Astrocyte of the spinal cord (primary cell): ENCODE measurements at regions not wholly inside any gene's neighbourhood (a gene's known extent, or its start where the extent isn't known, plus 50 kb on each side); places are given as distances from the start of the nearest gene placed in this dataset.

Experiments used
- DNase-seq: peaks from one replicate; pipeline ENCODE4 v3.0.0; 2011; ENCODE audit warnings: low read depth, low spot score
- H3K4me3 ChIP-seq: 2 replicates; pipeline ENCODE4 v1.5.1; 2011; ENCODE audit warnings: low read depth, mild to moderate bottlenecking, low read length, moderate library complexity
- in situ Hi-C: cut with HindIII; loops from 2 replicates; pipeline ENCODE4 v1.10.0; 2017; ENCODE audit warnings: low sequenced_read_pairs
- TF ChIP-seq, protein P1 (sequence below): IDR thresholded peaks from 2 replicates; pipeline ENCODE4 v1.5.1; 2012; ENCODE audit warnings: low read depth, mild to moderate bottlenecking, low read length, inconsistent platforms

DNA sequence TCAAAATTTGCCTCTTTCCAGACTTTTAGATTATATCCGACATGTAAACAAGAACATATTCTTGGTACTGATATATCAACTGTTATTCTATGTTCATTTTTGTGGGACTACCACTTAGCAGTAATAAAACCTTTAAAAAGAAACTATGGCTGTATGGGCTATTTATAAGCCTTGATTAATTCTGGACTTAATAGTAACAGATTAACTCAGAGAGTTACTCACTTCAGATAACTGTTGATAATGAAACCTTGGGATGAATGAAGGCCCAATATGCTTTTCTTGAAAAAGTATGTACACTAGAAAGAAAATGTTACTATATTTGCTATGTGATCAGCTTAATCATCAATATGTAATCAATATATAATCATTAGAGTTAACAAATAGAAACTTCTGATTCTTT, 595.9 kb upstream of the BOD1L1 start:
- in situ Hi-C loops, result no loop called here
- DNase-seq, result no peak
- H3K4me3 ChIP-seq, result no peak overlapping the region
- TF ChIP-seq, protein P1, sequence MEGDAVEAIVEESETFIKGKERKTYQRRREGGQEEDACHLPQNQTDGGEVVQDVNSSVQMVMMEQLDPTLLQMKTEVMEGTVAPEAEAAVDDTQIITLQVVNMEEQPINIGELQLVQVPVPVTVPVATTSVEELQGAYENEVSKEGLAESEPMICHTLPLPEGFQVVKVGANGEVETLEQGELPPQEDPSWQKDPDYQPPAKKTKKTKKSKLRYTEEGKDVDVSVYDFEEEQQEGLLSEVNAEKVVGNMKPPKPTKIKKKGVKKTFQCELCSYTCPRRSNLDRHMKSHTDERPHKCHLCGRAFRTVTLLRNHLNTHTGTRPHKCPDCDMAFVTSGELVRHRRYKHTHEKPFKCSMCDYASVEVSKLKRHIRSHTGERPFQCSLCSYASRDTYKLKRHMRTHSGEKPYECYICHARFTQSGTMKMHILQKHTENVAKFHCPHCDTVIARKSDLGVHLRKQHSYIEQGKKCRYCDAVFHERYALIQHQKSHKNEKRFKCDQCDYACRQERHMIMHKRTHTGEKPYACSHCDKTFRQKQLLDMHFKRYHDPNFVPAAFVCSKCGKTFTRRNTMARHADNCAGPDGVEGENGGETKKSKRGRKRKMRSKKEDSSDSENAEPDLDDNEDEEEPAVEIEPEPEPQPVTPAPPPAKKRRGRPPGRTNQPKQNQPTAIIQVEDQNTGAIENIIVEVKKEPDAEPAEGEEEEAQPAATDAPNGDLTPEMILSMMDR, result no peak

DNA sequence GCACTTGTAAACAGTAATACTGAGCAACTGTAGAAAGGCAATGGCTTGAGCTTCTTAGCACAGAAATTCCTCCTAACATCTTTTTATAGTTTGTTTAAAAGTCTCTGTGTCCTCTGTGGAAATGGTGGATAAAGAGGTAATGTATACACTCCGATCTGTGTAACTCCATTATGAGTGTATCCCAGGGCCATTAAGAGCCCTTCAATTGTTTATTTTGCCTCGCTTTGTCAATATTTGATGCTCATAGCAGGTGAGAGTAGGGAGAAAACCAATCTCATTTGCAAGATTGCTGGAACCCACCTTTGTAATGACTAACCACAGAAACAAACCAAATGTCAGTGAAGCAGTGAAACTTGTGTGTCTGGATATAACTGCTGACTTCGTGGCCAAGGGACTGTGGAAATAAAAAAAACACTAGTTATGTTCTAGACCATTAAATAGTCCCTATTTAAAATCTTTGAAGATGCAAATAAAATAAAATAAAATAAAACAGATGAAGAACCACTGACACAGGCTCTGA, 598.2 kb upstream of the BOD1L1 start:
- in situ Hi-C loops, result no loop called here
- H3K4me3 ChIP-seq, result no peak overlapping the region
- TF ChIP-seq, protein P1, result no peak
- DNase-seq, result no peak

DNA sequence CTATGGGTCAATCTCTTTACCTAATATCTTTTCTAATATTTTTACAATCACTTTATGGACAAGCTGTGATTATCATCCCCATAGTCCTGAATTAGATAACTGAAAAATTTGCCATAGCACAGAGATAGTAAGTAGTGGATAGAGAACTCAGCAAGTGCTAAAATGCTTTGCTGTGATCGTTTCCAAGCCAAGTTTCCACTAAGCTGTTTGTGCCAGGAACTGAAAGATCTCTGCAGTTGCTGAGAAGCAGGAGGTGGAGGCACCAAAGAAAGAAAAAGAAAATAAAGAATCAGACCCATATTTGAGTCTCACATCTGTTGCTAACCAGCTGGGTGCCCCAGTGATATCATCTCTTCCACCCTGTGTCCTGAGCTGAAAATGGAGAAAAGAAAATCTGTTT, 605.6 kb upstream of the BOD1L1 start:
- TF ChIP-seq, protein P1, result no peak
- DNase-seq, result peak; percentile 23
- H3K4me3 ChIP-seq, result no peak overlapping the region
- in situ Hi-C loops, result no loop called here

DNA sequence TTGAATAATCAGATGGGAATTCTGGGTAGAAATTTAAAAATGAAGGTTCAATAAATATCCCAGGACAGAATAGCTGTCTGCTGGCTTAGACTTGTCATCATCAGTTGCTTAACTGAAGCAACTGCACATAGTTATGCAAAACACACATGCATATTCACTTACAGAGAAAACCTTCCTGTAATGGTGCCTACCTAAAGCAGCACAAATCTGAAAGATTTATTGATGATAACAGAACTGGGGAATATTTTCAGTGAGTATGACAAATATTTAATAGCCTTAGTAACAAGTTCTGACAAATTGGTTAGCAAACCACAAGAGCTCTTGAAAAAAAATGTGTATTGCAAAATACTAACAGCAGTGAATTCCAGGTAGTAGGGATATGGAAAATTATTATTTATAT, 606.8 kb upstream of the BOD1L1 start:
- no peak overlapping the region for H3K4me3 ChIP-seq
- in situ Hi-C loops, result no loop called here
- no peak for DNase-seq
- TF ChIP-seq, protein P1, result no peak

DNA sequence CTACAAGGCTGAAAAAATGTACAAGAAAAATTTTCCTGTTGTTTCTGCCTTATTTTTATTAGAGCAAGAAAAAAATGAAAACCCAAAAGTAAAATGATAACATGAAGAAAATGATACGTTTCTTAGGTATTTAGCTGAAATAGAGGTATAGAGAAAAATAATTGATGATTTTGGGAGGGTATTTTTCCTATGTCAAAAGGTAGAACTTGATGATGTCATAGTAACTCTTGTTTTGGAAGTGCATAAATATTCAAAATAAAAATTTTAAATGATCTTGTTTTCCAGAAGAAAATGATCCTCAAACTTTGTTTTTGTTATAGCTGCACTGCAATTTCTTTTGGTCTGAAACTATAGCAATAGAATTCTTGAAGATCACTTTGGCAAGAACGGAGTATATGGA, 608.8 kb upstream of the BOD1L1 start:
- TF ChIP-seq, protein P1, result no peak
- in situ Hi-C loops, result no loop called here
- no peak for DNase-seq
- H3K4me3 ChIP-seq, result no peak overlapping the region

DNA sequence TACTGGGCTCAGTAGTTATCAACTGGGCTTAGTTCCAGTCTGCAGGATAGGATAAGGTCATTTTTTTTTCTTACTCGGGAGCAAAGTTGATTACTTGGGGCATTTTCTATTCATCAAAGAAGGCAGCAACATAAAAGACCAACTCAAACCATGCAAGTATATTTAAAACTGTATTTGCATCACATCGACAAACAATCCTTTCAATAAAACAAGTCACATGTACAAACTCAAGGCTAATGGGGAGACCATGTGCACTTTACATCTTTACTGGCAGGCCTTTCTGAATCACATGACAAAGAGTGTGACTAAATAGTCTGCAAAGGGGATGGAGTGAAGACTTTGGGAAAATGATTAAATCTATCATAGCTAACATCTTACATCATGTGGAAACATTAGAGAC, 610.4 kb upstream of the BOD1L1 start:
- no peak for DNase-seq
- TF ChIP-seq, protein P1, result no peak
- no peak overlapping the region for H3K4me3 ChIP-seq
- in situ Hi-C loops, result no loop called here

DNA sequence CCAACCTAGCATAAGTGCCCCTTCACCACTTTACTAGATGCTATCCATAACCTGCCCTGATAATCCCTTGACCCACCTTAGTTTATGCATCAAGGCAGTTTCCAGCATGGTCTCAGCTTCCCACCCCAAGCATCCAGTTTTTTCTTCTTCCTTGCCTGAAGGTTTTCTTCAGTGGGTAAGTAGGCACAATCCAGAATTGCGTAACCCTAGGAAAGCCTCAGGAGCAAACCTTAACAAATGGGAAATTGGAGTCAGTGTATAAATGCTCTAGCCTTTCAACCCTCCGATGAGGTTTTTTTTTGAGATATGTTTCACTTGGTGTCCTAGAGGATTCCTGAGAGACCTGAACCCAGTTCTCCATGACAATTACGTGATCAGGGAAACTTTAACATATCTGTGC, 614.0 kb upstream of the BOD1L1 start:
- H3K4me3 ChIP-seq, result no peak overlapping the region
- in situ Hi-C loops, result no loop called here
- no peak for DNase-seq
- TF ChIP-seq, protein P1, result no peak
